ENCODE measurements at regions not wholly inside any gene's neighbourhood (a gene's known extent, or its start where the extent isn't known, plus 50 kb on each side); places are given as distances from the start of the nearest gene placed in this dataset.
"Not testable (repeated sequence)": the region's sequence is repeated elsewhere in the genome, so short reads cannot be mapped to it uniquely, and the experiment has no call there.

GRCh38 chr2:131682122-131682944 lies 154.6 kb downstream of the CCDC74A start:
- H3K4me1 ChIP-seq (ENCODE audit: control insufficient read depth, extremely low read depth, insufficient read depth, low read length): no peaks in the 10 kb centered on the region
- no peak for TF ChIP-seq EZH2 (IDR thresholded peaks at IDR 0.05; ENCODE audit: low read length, missing control alignments)
- TF ChIP-seq, protein P1, sequence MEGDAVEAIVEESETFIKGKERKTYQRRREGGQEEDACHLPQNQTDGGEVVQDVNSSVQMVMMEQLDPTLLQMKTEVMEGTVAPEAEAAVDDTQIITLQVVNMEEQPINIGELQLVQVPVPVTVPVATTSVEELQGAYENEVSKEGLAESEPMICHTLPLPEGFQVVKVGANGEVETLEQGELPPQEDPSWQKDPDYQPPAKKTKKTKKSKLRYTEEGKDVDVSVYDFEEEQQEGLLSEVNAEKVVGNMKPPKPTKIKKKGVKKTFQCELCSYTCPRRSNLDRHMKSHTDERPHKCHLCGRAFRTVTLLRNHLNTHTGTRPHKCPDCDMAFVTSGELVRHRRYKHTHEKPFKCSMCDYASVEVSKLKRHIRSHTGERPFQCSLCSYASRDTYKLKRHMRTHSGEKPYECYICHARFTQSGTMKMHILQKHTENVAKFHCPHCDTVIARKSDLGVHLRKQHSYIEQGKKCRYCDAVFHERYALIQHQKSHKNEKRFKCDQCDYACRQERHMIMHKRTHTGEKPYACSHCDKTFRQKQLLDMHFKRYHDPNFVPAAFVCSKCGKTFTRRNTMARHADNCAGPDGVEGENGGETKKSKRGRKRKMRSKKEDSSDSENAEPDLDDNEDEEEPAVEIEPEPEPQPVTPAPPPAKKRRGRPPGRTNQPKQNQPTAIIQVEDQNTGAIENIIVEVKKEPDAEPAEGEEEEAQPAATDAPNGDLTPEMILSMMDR (conservative IDR thresholded peaks at IDR 0.05 in 1 of 2, IDR thresholded peaks at IDR 0.05 in 1 of 2; ENCODE audit: low read depth in 1 of 2, low read length in 2 of 2): peak; percentile 26 to 35
- H2AFZ ChIP-seq (ENCODE audit: low read length): peak overlapping the region; percentile 87
- no peaks in the 10 kb centered on the region for H3K9me3 ChIP-seq (ENCODE audit: control insufficient read depth, insufficient read depth, low read depth, low read length)
- H3K27ac ChIP-seq (ENCODE audit: insufficient read depth, low read length): peak overlapping the region; percentile 87
- H3K4me2 ChIP-seq (ENCODE audit: extremely low read depth, insufficient read depth, low read length): peak overlapping the region; percentile 78
- H4K20me1 ChIP-seq (ENCODE audit: control insufficient read depth, extremely low read depth, insufficient read depth, low read length): no peaks in the 10 kb centered on the region
- H3K4me3 ChIP-seq (replicated peaks in 1 of 4; ENCODE audit: control extremely low read depth in 1 of 4, insufficient read depth in 1 of 4, low read depth in 3 of 4, low read length in 4 of 4): peak overlapping the region; percentile 57 to 87 (median 76)
- no peaks in the 10 kb centered on the region for H3K27me3 ChIP-seq (ENCODE audit: control insufficient read depth, insufficient read depth, low read length)
- H3K9ac ChIP-seq (ENCODE audit: insufficient read depth, low read length): peak overlapping the region; percentile 85
- no peaks in the 10 kb centered on the region for H3K36me3 ChIP-seq (ENCODE audit: control insufficient read depth, insufficient read depth, low read length)
- peak; percentile 86 to 89 for DNase-seq (ENCODE audit: low read depth in 2 of 2)
- peaks cover 7% of the 10 kb centered on the region for H3K79me2 ChIP-seq (ENCODE audit: control insufficient read depth, insufficient read depth, low read length)

GRCh38 chr2:131682945-131683330 lies 155.2 kb downstream of the CCDC74A start:
- H3K4me2 ChIP-seq (ENCODE audit: extremely low read depth, insufficient read depth, low read length): peak overlapping the region; percentile 78
- not testable (repeated sequence) for H3K36me3 ChIP-seq (ENCODE audit: control insufficient read depth, insufficient read depth, low read length); H3K27me3 ChIP-seq (ENCODE audit: control insufficient read depth, insufficient read depth, low read length); H4K20me1 ChIP-seq (ENCODE audit: control insufficient read depth, extremely low read depth, insufficient read depth, low read length); H3K9me3 ChIP-seq (ENCODE audit: control insufficient read depth, insufficient read depth, low read depth, low read length); H3K4me1 ChIP-seq (ENCODE audit: control insufficient read depth, extremely low read depth, insufficient read depth, low read length); H3K79me2 ChIP-seq (ENCODE audit: control insufficient read depth, insufficient read depth, low read length)
- H3K9ac ChIP-seq (ENCODE audit: insufficient read depth, low read length): peak overlapping the region; percentile 85
- H3K27ac ChIP-seq (ENCODE audit: insufficient read depth, low read length): peak overlapping the region; percentile 87
- DNase-seq (ENCODE audit: low read depth in 2 of 2): peak; percentile 44 to 46
- H2AFZ ChIP-seq (ENCODE audit: low read length): peak overlapping the region; percentile 87
- peak overlapping the region; percentile 57 to 87 (median 76) for H3K4me3 ChIP-seq (replicated peaks in 1 of 4; ENCODE audit: control extremely low read depth in 1 of 4, insufficient read depth in 1 of 4, low read depth in 3 of 4, low read length in 4 of 4)

DNA sequence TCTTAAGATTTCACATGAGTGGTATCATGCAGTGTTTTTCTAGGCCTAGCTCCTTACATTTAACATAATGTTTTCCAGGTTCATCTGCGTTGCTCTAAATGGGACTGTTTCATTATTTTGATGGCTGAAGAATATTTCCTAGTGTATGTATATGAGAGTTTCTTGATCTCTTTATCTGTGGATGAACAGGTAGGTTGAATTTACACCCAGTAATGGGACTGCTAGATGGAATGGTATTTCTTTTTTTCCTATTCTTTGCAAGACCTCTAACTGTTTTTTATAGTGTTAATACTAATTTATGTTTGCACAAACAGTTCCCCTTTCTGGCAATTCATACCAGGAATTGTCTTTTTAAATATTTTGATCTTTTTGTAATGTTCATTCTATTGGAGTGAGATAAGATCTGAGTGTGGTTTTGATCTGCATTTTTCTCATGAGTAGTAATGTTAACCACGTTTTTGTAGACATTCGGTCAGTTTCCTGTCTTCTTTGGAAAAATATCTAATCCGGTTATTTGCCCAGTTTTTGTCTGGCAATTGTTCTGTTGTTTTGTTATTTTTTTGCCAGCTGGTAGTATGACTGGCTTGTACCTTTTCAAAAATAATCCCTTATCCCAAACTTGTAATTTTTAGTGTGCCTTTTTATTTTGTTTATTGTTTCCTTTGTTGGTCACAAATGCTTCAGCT lies 157.1 kb downstream of the CCDC74A start:
- H3K4me2 ChIP-seq (ENCODE audit: extremely low read depth, insufficient read depth, low read length): peak overlapping the region; percentile 75
- H3K36me3 ChIP-seq (ENCODE audit: control insufficient read depth, insufficient read depth, low read length); H4K20me1 ChIP-seq (ENCODE audit: control insufficient read depth, extremely low read depth, insufficient read depth, low read length); H2AFZ ChIP-seq (ENCODE audit: low read length); H3K27me3 ChIP-seq (ENCODE audit: control insufficient read depth, insufficient read depth, low read length); H3K9ac ChIP-seq (ENCODE audit: insufficient read depth, low read length); H3K9me3 ChIP-seq (ENCODE audit: control insufficient read depth, insufficient read depth, low read depth, low read length); H3K79me2 ChIP-seq (ENCODE audit: control insufficient read depth, insufficient read depth, low read length); H3K4me1 ChIP-seq (ENCODE audit: control insufficient read depth, extremely low read depth, insufficient read depth, low read length): not testable (repeated sequence)
- peak overlapping the region; percentile 59 for H3K27ac ChIP-seq (ENCODE audit: insufficient read depth, low read length)
- DNase-seq (ENCODE audit: low read depth in 2 of 2): peak; percentile 59 to 83
- H3K4me3 ChIP-seq (replicated peaks in 1 of 4; ENCODE audit: control extremely low read depth in 1 of 4, insufficient read depth in 1 of 4, low read depth in 3 of 4, low read length in 4 of 4): peak overlapping the region; percentile 26 to 78 (median 36)

- not testable (repeated sequence) for H3K4me3 ChIP-seq (replicated peaks in 1 of 4; ENCODE audit: control extremely low read depth in 1 of 4, insufficient read depth in 1 of 4, low read depth in 3 of 4, low read length in 4 of 4); H3K9ac ChIP-seq (ENCODE audit: insufficient read depth, low read length); H3K27me3 ChIP-seq (ENCODE audit: control insufficient read depth, insufficient read depth, low read length); H3K4me1 ChIP-seq (ENCODE audit: control insufficient read depth, extremely low read depth, insufficient read depth, low read length); H3K4me2 ChIP-seq (ENCODE audit: extremely low read depth, insufficient read depth, low read length); H2AFZ ChIP-seq (ENCODE audit: low read length); H3K36me3 ChIP-seq (ENCODE audit: control insufficient read depth, insufficient read depth, low read length); H3K79me2 ChIP-seq (ENCODE audit: control insufficient read depth, insufficient read depth, low read length); H3K9me3 ChIP-seq (ENCODE audit: control insufficient read depth, insufficient read depth, low read depth, low read length); H4K20me1 ChIP-seq (ENCODE audit: control insufficient read depth, extremely low read depth, insufficient read depth, low read length); H3K27ac ChIP-seq (ENCODE audit: insufficient read depth, low read length)
- peak in 1 of 2 donors; percentile 82 for DNase-seq (ENCODE audit: low read depth in 2 of 2)
Observed at GRCh38 chr2:131686164-131686893, 158.6 kb downstream of the CCDC74A start.

DNA sequence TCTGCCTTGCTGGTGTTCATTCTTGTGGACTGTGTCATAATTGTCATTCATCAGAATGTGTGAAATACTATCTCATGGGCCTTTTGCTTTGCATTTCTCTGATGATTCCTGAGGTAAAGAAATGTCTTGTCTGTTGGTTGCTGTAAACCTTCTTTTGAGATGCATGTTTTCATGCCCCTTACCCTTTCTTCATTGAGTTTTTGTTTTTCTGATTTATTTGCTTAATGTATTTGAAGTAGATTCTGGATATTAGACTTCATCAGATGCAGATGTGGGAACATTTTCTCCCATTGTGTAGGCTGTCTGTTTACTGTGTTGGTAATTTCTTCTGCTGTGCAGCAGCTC lies 159.2 kb downstream of the CCDC74A start:
- H3K4me2 ChIP-seq (ENCODE audit: extremely low read depth, insufficient read depth, low read length); H3K36me3 ChIP-seq (ENCODE audit: control insufficient read depth, insufficient read depth, low read length); H3K27ac ChIP-seq (ENCODE audit: insufficient read depth, low read length); H3K9me3 ChIP-seq (ENCODE audit: control insufficient read depth, insufficient read depth, low read depth, low read length); H3K4me1 ChIP-seq (ENCODE audit: control insufficient read depth, extremely low read depth, insufficient read depth, low read length); H3K4me3 ChIP-seq (replicated peaks in 1 of 4; ENCODE audit: control extremely low read depth in 1 of 4, insufficient read depth in 1 of 4, low read depth in 3 of 4, low read length in 4 of 4); H2AFZ ChIP-seq (ENCODE audit: low read length); H4K20me1 ChIP-seq (ENCODE audit: control insufficient read depth, extremely low read depth, insufficient read depth, low read length); H3K27me3 ChIP-seq (ENCODE audit: control insufficient read depth, insufficient read depth, low read length); H3K79me2 ChIP-seq (ENCODE audit: control insufficient read depth, insufficient read depth, low read length); H3K9ac ChIP-seq (ENCODE audit: insufficient read depth, low read length): not testable (repeated sequence)
- peak in 1 of 2 donors; percentile 54 for DNase-seq (ENCODE audit: low read depth in 2 of 2)

Measured in fibroblast of lung (primary cell).